Jurkat, Clone E6-1 (cell line): ENCODE measurements at regions not wholly inside any gene's neighbourhood (a gene's known extent, or its start where the extent isn't known, plus 50 kb on each side); places are given as distances from the start of the nearest gene placed in this dataset.

Experiments
- DNase-seq: peaks from one replicate; pipeline ENCODE4 v3.0.0-alpha.2; 2011; ENCODE audit warnings: low read depth, low spot score
- H3K4me3 ChIP-seq: 2 replicates; pipeline ENCODE4 v1.5.1; 2011; ENCODE audit warnings: mild to moderate bottlenecking, low read length, control low read depth, moderate library complexity

GRCh38 chr3:72411126-72411525 lies 437.1 kb downstream of the SHQ1 start:
- no peak for DNase-seq
- no peak overlapping the region for H3K4me3 ChIP-seq

DNA sequence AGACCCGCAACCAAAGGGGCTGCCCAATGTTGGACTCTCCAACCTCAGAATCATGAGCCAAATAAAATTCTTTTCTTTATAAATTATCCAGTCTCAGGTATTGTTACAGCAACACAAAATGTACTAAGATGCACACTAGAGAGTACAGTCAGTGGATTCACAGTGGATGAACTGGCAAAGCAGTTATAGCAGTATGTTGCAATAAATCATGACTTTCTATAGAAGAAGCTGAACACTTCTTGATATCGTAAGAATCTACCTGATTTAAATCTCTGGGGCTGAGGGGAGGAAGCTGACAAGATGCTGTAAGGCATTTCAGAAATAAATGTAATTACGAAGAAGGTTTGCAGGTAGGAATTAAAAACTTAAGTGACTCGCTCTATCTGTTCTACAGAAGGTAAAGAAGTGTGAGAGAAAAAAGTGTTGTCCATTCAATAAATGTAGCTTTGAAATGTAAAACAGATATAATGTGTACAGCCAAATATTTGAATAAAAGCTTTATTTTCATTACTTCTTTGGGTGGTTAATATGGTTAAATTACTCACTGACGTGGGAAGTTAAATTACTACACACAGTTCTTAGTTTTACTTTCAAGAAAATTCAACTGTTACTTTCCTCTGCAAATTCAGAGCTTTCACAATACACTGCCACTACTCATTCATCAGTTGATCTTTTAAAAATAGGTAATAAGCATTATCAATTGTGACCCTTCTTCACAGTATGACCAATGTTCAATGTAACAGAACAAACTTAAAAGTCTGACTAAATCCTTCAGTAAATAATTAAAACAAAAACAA lies 439.1 kb downstream of the SHQ1 start:
- no peak for DNase-seq
- no peak overlapping the region for H3K4me3 ChIP-seq

- H3K4me3 ChIP-seq = no peak overlapping the region
- no peak for DNase-seq
Measured at GRCh38 chr3:72407766-72408165, 440.5 kb downstream of the SHQ1 start.

GRCh38 chr3:72405943-72406566 lies 442.2 kb downstream of the SHQ1 start:
- no peak overlapping the region for H3K4me3 ChIP-seq
- no peak for DNase-seq

- DNase-seq = no peak
- H3K4me3 ChIP-seq = no peak overlapping the region
Measured at GRCh38 chr3:72401005-72401545, 447.2 kb downstream of the SHQ1 start.

GRCh38 chr3:72398781-72399180 lies 449.5 kb downstream of the SHQ1 start:
- no peak for DNase-seq

GRCh38 chr3:72397586-72397985 lies 450.7 kb downstream of the SHQ1 start:
- no peak overlapping the region for H3K4me3 ChIP-seq
- no peak for DNase-seq

More at GRCh38 chr3:72398781-72399180, 449.5 kb downstream of the SHQ1 start:
- H3K4me3 ChIP-seq = no peak overlapping the region

GRCh38 chr3:72396899-72397298 lies 451.3 kb downstream of the SHQ1 start:
- H3K4me3 ChIP-seq = no peak overlapping the region
- DNase-seq = no peak

- H3K4me3 ChIP-seq = no peak overlapping the region
- DNase-seq = no peak
Measured at GRCh38 chr3:72395776-72396311, 452.4 kb downstream of the SHQ1 start.

- DNase-seq = no peak
- H3K4me3 ChIP-seq = no peak overlapping the region
Measured at GRCh38 chr3:72393455-72393854, 454.8 kb downstream of the SHQ1 start.

DNA sequence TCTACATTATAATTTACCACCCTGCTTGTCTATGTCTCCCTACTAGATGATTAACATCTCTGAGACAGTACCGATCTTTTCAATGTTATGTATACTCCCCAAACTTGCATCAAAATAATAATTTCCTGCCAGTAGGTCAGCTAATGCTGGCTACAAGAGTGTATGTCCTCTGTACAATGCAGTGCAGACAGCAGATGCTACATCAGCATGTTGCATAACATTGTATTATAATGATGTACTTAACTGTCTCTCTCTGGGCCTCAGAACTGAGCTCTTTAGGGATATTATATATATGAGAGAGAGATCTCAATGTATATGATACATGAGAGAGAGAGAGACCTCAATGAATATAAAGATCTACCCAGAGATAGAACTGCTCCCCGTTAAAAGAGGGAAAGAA lies 456.6 kb downstream of the SHQ1 start:
- no peak overlapping the region for H3K4me3 ChIP-seq
- DNase-seq = no peak

DNA sequence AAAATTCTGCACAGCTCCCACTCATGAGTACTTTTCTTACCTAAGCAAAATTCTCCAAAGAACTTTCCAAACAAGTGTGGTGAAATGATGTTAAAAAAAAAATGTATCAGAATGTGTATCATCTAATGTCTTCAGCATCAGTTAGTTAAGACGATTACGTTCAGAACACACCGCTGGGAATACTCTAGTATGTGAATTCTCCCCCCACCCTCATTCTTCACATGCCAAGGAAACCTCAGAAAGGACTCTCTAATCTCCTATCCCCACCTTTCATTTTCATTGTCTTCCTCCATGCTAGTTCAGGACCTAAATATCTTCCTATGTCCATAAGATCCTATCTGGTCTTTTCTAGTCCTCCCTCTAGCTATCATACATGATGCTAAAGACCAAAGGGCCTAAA lies 457.4 kb downstream of the SHQ1 start:
- no peak for DNase-seq

GRCh38 chr3:72388644-72389043 lies 459.6 kb downstream of the SHQ1 start:
- H3K4me3 ChIP-seq = no peak overlapping the region
- DNase-seq = no peak

More for the DNA sequence above, 457.4 kb downstream of the SHQ1 start:
- no peak overlapping the region for H3K4me3 ChIP-seq

GRCh38 chr3:72388117-72388516 lies 460.1 kb downstream of the SHQ1 start:
- DNase-seq = no peak
- no peak overlapping the region for H3K4me3 ChIP-seq

- no peak overlapping the region for H3K4me3 ChIP-seq
- no peak for DNase-seq
Measured at GRCh38 chr3:72386327-72387000, 461.8 kb downstream of the SHQ1 start.

DNA sequence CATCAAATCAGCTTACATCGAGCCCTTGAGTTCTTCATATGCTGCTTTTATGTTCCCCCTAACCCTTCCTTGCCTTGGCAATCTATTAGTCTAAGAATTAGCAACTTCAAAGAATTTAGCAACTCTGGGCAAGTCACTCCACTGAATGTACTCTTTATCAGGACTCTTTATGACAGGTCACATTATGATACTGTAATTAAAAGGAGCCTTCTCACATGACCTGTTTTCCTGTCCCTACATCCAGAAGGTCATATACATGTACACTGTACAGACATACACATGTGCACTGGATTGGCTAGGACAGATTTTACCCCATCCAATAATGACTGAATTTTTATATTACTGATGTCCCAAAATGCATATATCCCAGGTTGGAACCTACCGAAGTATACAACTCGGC lies 463.1 kb downstream of the SHQ1 start:
- no peak overlapping the region for H3K4me3 ChIP-seq
- DNase-seq = no peak

DNA sequence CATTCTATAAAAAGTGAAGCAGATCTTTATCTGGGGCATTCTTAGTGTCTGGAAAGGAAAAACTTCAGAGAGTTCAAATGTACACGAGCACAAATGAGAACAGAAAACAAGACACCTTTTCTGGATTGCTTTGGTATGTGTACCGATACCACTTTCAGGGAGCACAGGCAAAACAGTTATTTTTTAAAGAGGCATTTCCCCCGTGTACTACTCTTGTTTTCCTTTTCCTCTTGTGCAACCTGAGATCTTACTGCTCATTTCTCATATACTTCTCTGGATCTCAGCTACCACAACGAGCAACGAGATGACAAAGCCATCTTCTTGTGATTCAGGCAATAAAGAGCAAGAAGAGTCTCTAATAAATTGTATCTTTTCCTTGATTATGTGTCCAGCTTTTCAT lies 463.6 kb downstream of the SHQ1 start:
- no peak for DNase-seq

DNA sequence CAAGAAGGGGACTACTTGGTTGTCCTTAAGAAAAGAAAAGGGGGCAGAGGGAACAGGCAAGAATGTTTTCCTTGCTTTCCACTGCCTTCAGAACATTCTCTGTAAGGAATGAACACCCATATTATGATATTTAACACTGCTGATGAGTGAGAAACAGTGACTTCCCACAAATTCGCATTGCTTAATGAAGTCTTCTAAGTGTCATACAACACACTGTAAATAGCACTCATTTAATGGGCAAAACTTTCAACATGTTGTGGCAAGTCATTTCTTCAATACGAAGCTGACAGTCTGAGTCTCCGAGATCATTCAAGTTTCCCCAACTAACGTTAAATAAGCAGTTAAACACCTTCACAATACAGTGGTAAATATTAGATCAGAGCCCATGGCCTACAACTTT lies 464.4 kb downstream of the SHQ1 start:
- H3K4me3 ChIP-seq = no peak overlapping the region
- DNase-seq = no peak

More for the DNA sequence above, 463.6 kb downstream of the SHQ1 start:
- H3K4me3 ChIP-seq = no peak overlapping the region

- no peak for DNase-seq
- no peak overlapping the region for H3K4me3 ChIP-seq
Measured at GRCh38 chr3:72383230-72383629, 465.0 kb downstream of the SHQ1 start.

DNA sequence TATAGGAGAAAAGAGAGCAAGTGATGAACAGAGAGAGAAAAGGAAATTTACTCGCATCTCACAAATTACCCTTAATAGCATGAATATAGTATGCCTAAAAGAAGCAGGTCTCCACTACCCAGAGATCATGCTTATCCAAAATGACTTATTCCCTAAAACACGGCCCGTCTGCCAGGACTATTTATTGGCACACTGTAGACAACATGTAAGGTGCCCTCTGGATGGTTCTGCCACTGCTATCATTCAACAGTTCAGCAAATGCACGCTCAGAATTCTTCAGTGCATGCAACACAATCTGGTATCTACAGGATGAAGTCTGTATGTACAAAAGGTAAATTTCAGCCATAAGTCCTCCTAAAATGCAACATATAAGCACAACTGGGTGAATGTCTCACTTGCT lies 465.8 kb downstream of the SHQ1 start:
- DNase-seq = no peak
- H3K4me3 ChIP-seq = no peak overlapping the region
